MM.1S (cell line): ENCODE measurements at regions not wholly inside any gene's neighbourhood (a gene's known extent, or its start where the extent isn't known, plus 50 kb on each side); places are given as distances from the start of the nearest gene placed in this dataset.

Experiments used
- EZH2 ChIP-seq: fragments of 300-600 bp; sonication (generic); optimal IDR thresholded peaks from 2 replicates; pipeline ENCODE3; 2017; ENCODE audit warnings: low read depth, mild to moderate bottlenecking, antibody characterized with exemption, low read length, mixed read lengths
- EZH2phosphoT487 ChIP-seq: fragments of 300-600 bp; sonication (generic); IDR thresholded peaks from 2 replicates; pipeline ENCODE4 v1.6.1; 2018; ENCODE audit warnings: antibody characterized with exemption, low read length
- TF ChIP-seq, protein P1 (sequence below): fragments of 300-600 bp; sonication (generic); IDR thresholded peaks from 2 replicates; pipeline ENCODE4 v1.5.1; 2016; ENCODE audit warnings: antibody characterized with exemption, low read length, mixed read lengths

GRCh38 chr3:135366816-135367215, 571.8 kb downstream of the EPHB1 start:
- TF ChIP-seq, protein P1, sequence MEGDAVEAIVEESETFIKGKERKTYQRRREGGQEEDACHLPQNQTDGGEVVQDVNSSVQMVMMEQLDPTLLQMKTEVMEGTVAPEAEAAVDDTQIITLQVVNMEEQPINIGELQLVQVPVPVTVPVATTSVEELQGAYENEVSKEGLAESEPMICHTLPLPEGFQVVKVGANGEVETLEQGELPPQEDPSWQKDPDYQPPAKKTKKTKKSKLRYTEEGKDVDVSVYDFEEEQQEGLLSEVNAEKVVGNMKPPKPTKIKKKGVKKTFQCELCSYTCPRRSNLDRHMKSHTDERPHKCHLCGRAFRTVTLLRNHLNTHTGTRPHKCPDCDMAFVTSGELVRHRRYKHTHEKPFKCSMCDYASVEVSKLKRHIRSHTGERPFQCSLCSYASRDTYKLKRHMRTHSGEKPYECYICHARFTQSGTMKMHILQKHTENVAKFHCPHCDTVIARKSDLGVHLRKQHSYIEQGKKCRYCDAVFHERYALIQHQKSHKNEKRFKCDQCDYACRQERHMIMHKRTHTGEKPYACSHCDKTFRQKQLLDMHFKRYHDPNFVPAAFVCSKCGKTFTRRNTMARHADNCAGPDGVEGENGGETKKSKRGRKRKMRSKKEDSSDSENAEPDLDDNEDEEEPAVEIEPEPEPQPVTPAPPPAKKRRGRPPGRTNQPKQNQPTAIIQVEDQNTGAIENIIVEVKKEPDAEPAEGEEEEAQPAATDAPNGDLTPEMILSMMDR, result no peak
- TF ChIP-seq EZH2, result no peak
- TF ChIP-seq EZH2phosphoT487, result no peak
